ENCODE measurements at regions not wholly inside any gene's neighbourhood (a gene's known extent, or its start where the extent isn't known, plus 50 kb on each side); places are given as distances from the start of the nearest gene placed in this dataset.

DNA sequence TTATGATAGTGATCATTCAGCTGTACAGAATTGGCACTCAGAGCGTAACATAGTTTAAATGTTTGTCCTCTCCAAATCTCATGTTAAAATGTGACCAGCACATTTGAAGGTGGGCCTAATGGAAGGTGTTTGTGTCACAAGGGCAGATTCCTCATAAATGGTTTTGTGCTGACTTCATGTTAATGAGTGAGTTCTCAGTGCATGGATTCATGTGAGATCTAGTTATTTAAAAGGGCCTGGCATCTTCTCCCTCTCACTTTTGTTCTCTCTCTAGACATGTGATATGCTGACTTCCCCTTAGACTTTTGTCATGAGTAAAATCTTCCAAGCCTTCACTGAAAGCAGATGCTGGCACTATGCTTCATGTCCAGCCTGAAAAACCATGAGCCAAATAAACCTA lies 452.4 kb upstream of the PTCHD4 start:
- H3K4me3 ChIP-seq (ENCODE audit: low read depth, low read length), result no peak overlapping the region
- TF ChIP-seq POLR2A (IDR thresholded peaks at IDR 0.05; ENCODE audit: extremely low read depth, insufficient read length), result no peak
- TF ChIP-seq CTCF (IDR thresholded peaks at IDR 0.05; ENCODE audit: low read depth, low read length), result no peak
- no peak for TF ChIP-seq MAX (IDR thresholded peaks at IDR 0.05; ENCODE audit: low read depth, low read length)
- no peak for TF ChIP-seq MYC (IDR thresholded peaks at IDR 0.05; ENCODE audit: low read depth, low read length)
- DNase-seq (ENCODE audit: low read depth), result no peak

- H3K4me3 ChIP-seq (ENCODE audit: low read depth, low read length), result no peak overlapping the region
- no peak for DNase-seq (ENCODE audit: low read depth)
- no peak for TF ChIP-seq MYC (IDR thresholded peaks at IDR 0.05; ENCODE audit: low read depth, low read length)
- no peak for TF ChIP-seq POLR2A (IDR thresholded peaks at IDR 0.05; ENCODE audit: extremely low read depth, insufficient read length)
- no peak for TF ChIP-seq MAX (IDR thresholded peaks at IDR 0.05; ENCODE audit: low read depth, low read length)
- no peak for TF ChIP-seq CTCF (IDR thresholded peaks at IDR 0.05; ENCODE audit: low read depth, low read length)
These were observed 449.4 kb upstream of the PTCHD4 start for GRCh38 chr6:48560408-48560807.

GRCh38 chr6:48553467-48554189 lies 442.6 kb upstream of the PTCHD4 start:
- no peak for DNase-seq (ENCODE audit: low read depth)
- no peak for TF ChIP-seq MAX (IDR thresholded peaks at IDR 0.05; ENCODE audit: low read depth, low read length)
- TF ChIP-seq MYC (IDR thresholded peaks at IDR 0.05; ENCODE audit: low read depth, low read length), result no peak
- no peak for TF ChIP-seq POLR2A (IDR thresholded peaks at IDR 0.05; ENCODE audit: extremely low read depth, insufficient read length)
- TF ChIP-seq CTCF (IDR thresholded peaks at IDR 0.05; ENCODE audit: low read depth, low read length), result no peak
- H3K4me3 ChIP-seq (ENCODE audit: low read depth, low read length), result no peak overlapping the region

- no peak for DNase-seq (ENCODE audit: low read depth)
- TF ChIP-seq MYC (IDR thresholded peaks at IDR 0.05; ENCODE audit: low read depth, low read length), result no peak
- TF ChIP-seq MAX (IDR thresholded peaks at IDR 0.05; ENCODE audit: low read depth, low read length), result no peak
- no peak for TF ChIP-seq POLR2A (IDR thresholded peaks at IDR 0.05; ENCODE audit: extremely low read depth, insufficient read length)
- TF ChIP-seq CTCF (IDR thresholded peaks at IDR 0.05; ENCODE audit: low read depth, low read length), result no peak
- H3K4me3 ChIP-seq (ENCODE audit: low read depth, low read length), result no peak overlapping the region
These were observed 441.9 kb upstream of the PTCHD4 start for GRCh38 chr6:48552905-48553304.

GRCh38 chr6:48550603-48551002 lies 439.6 kb upstream of the PTCHD4 start:
- no peak for DNase-seq (ENCODE audit: low read depth)
- no peak overlapping the region for H3K4me3 ChIP-seq (ENCODE audit: low read depth, low read length)
- no peak for TF ChIP-seq POLR2A (IDR thresholded peaks at IDR 0.05; ENCODE audit: extremely low read depth, insufficient read length)
- TF ChIP-seq CTCF (IDR thresholded peaks at IDR 0.05; ENCODE audit: low read depth, low read length), result no peak
- TF ChIP-seq MAX (IDR thresholded peaks at IDR 0.05; ENCODE audit: low read depth, low read length), result no peak
- no peak for TF ChIP-seq MYC (IDR thresholded peaks at IDR 0.05; ENCODE audit: low read depth, low read length)

Measured in NB4 (cell line).